Activated CD8-positive, alpha-beta T cell treated with anti-CD3 and anti-CD28 coated beads for 36 hours (primary cell): ENCODE measurements at regions not wholly inside any gene's neighbourhood (a gene's known extent, or its start where the extent isn't known, plus 50 kb on each side); places are given as distances from the start of the nearest gene placed in this dataset.
"Not testable (repeated sequence)": the region's sequence is repeated elsewhere in the genome, so short reads cannot be mapped to it uniquely, and the experiment has no call there.

Experiments used
- ATAC-seq: fragments of 200-7000 bp; cut with Tn5 transposase; one replicate; pipeline ENCODE4 v1.10.0; 2021; ENCODE audit warnings: mild to moderate bottlenecking, moderate library complexity
- CTCF ChIA-PET: fragments of 350-600 bp; sonication (Branson Sonifier 250); formaldehyde crosslinking; loops from one replicate; lab custom pipeline; 2021; ENCODE audit warnings: antibody characterized with exemption; lab: Charles Lee
- POLR2A ChIA-PET: fragments of 350-600 bp; sonication (Branson Sonifier 250); formaldehyde crosslinking; loops from one replicate; lab custom pipeline; 2021; ENCODE audit warnings: antibody characterized with exemption; lab: Charles Lee
- DNase-seq: peaks from one replicate; pipeline ENCODE4 v3.0.0-alpha.2; 2020
- H3K27ac Mint-ChIP-seq: one replicate; pipeline ENCODE4 v1.8.0; 2021; ENCODE audit warnings: mild to moderate bottlenecking, mixed read lengths
- H3K27me3 Mint-ChIP-seq: one replicate; pipeline ENCODE4 v1.8.0; 2021; ENCODE audit warnings: mixed read lengths
- H3K36me3 Mint-ChIP-seq: one replicate; pipeline ENCODE4 v1.8.0; 2021; ENCODE audit warnings: low read depth, mixed read lengths
- H3K4me1 Mint-ChIP-seq: one replicate; pipeline ENCODE4 v1.8.0; 2021; ENCODE audit warnings: low read depth, mixed read lengths
- H3K4me3 Mint-ChIP-seq: one replicate; pipeline ENCODE4 v1.8.0; 2021; ENCODE audit warnings: mild to moderate bottlenecking, moderate library complexity, mixed read lengths
- H3K9me3 Mint-ChIP-seq: one replicate; pipeline ENCODE4 v1.8.0; 2021; ENCODE audit warnings: mixed read lengths
- intact Hi-C: fragments of 100-400 bp; cut with micrococcal nuclease; formaldehyde crosslinking; loops from one replicate; pipeline ENCODE4 v1.10.0; 2022
- TF ChIP-seq, protein P1 (sequence below): fragments of 200-600 bp; IDR thresholded peaks from one replicate; pipeline ENCODE4 v1.8.0; 2022; ENCODE audit warnings: antibody characterized with exemption, mild to moderate bottlenecking

DNA sequence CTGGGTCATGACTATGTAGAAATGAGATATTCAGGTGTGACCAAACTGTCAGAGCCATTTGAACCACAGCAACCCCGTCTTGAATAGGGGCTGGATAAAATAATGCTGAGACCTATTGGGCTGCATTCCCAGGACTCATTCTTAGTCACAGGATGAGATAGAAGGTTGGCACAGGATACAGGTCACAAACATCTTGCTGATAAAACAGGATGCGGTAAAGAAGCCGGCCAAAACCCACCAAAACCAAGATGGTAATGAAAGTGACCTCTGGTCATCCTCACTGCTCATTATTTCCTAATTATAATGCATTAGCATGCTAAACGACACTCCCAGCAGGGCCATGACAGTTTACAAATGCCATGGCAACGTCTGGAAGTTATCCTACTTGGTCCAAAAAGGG lies 545.5 kb downstream of the TMEM114 start:
- intact Hi-C loops: no loop called here
- no peak for ATAC-seq

DNA sequence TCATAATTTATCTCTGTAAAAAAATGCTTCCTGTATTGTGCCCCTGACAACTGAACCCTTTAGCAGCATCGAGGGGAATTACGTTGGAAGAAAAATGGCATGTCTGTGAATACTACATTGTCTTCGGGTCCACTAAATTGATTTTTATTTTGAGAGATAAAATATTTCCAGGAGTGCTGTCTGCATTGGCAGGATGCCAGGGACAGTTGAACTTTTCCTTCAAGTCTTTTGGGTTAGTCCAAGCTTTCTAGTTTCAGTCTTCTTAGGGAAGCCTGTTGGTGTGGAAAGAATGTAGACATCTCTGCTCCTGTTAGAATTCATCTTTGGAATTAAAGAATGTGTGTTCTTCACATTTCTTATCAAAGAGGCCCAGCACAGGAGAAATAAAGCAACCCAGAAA lies 557.9 kb downstream of the TMEM114 start:
- H3K27me3 Mint-ChIP-seq: no peaks in the 10 kb centered on the region
- ATAC-seq: no peak
- CTCF ChIA-PET: no interaction called here

More for the DNA sequence above, 545.5 kb downstream of the TMEM114 start:
- Mint-ChIP-seq H3K9me3 (peaks cover 6% of the 10 kb centered on the region), H3K36me3 (no peaks in the 10 kb centered on the region), H3K27ac (no peak overlapping the region), H3K27me3 (no peaks in the 10 kb centered on the region), H3K4me3 (no peak overlapping the region), H3K4me1 (no peaks in the 10 kb centered on the region)
- ChIA-PET POLR2A (no interaction called here), CTCF (no interaction called here)
- DNase-seq: no peak
- TF ChIP-seq, protein P1, sequence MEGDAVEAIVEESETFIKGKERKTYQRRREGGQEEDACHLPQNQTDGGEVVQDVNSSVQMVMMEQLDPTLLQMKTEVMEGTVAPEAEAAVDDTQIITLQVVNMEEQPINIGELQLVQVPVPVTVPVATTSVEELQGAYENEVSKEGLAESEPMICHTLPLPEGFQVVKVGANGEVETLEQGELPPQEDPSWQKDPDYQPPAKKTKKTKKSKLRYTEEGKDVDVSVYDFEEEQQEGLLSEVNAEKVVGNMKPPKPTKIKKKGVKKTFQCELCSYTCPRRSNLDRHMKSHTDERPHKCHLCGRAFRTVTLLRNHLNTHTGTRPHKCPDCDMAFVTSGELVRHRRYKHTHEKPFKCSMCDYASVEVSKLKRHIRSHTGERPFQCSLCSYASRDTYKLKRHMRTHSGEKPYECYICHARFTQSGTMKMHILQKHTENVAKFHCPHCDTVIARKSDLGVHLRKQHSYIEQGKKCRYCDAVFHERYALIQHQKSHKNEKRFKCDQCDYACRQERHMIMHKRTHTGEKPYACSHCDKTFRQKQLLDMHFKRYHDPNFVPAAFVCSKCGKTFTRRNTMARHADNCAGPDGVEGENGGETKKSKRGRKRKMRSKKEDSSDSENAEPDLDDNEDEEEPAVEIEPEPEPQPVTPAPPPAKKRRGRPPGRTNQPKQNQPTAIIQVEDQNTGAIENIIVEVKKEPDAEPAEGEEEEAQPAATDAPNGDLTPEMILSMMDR: no peak

DNA sequence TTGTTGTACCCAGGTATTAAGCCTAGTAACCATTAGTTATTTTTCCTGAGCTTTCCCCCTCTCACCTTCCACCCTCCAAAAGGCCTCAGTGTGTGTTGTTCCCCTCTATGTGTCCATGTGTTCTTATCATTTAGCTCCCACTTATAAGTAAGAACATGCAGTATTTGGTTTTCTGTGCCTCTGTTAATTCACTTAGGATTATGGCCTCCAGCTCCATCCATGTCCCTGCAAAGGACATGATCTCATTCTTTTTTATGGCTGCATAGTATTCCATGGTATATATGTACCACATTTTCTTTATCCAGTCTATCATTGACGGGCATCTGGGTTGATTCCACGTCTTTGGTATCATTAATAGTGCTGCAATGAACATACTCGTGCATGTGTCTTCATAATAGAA lies 560.3 kb downstream of the TMEM114 start:
- peaks cover 15% of the 10 kb centered on the region for H3K9me3 Mint-ChIP-seq
- ATAC-seq, intact Hi-C loops, H3K27ac Mint-ChIP-seq, H3K27me3 Mint-ChIP-seq, H3K4me3 Mint-ChIP-seq, H3K36me3 Mint-ChIP-seq, CTCF ChIA-PET, POLR2A ChIA-PET, DNase-seq, H3K4me1 Mint-ChIP-seq: not testable (repeated sequence)

More for the DNA sequence above, 557.9 kb downstream of the TMEM114 start:
- H3K36me3 Mint-ChIP-seq: no peaks in the 10 kb centered on the region
- H3K27ac Mint-ChIP-seq: no peak overlapping the region
- H3K4me3 Mint-ChIP-seq: no peak overlapping the region
- H3K9me3 Mint-ChIP-seq: peaks cover 13% of the 10 kb centered on the region
- TF ChIP-seq, protein P1: no peak
- DNase-seq: no peak
- POLR2A ChIA-PET: no interaction called here
- intact Hi-C loops: no loop called here
- no peaks in the 10 kb centered on the region for H3K4me1 Mint-ChIP-seq

DNA sequence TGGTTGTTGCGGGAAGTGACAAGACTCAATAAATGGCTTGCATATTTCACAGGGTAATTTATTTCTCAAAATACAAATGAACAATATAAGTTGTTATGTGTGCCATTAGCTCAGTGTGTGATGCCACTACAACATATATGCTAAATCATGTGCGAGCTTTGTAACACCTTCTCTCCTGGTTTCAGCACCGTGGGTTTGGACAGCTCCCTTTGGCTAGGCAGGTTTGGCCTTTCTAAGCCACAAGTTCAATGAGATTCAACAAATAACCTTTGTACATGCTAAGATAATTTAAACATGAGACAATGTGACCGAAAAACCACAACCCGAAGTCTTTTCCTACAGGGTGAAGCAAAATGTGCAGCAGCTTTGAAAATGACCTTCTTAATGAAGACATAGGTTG lies 563.9 kb downstream of the TMEM114 start:
- TF ChIP-seq, protein P1: no peak
- H3K4me3 Mint-ChIP-seq: no peak overlapping the region
- no peaks in the 10 kb centered on the region for H3K36me3 Mint-ChIP-seq
- intact Hi-C loops: no loop called here
- peak; percentile 2 for DNase-seq
- CTCF ChIA-PET: no interaction called here
- H3K4me1 Mint-ChIP-seq: no peaks in the 10 kb centered on the region
- no peaks in the 10 kb centered on the region for H3K27me3 Mint-ChIP-seq
- POLR2A ChIA-PET: no interaction called here
- no peak overlapping the region for H3K27ac Mint-ChIP-seq
- no peak for ATAC-seq
- H3K9me3 Mint-ChIP-seq: peaks cover 17% of the 10 kb centered on the region

DNA sequence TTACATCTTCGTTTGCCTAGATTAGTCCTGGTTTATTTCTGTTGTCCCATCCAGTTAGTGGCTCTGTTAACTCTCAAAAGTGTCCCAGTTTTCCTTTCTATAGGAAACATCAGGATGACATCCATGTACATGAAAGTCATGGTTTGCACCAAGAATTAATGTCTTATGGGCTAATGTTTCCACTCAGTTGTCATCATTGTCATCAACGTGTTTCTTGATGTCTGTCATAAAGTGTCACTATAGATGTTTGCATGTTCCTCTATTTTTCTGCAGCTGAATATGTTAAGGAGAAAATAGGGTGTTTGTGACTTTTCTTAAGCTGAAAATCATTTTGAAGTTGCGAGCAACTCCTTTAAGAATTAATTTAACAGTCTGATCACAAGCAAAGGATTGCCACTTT lies 567.0 kb downstream of the TMEM114 start:
- H3K4me3 Mint-ChIP-seq: no peak overlapping the region
- ChIA-PET CTCF (no interaction called here), POLR2A (no interaction called here)
- intact Hi-C loops: no loop called here
- ATAC-seq: no peak
- no peaks in the 10 kb centered on the region for H3K27me3 Mint-ChIP-seq
- no peaks in the 10 kb centered on the region for H3K4me1 Mint-ChIP-seq
- H3K9me3 Mint-ChIP-seq: peaks cover 9% of the 10 kb centered on the region
- no peaks in the 10 kb centered on the region for H3K36me3 Mint-ChIP-seq
- DNase-seq: no peak
- H3K27ac Mint-ChIP-seq: no peak overlapping the region
- TF ChIP-seq, protein P1: no peak
